ENCODE measurements at regions not wholly inside any gene's neighbourhood (a gene's known extent, or its start where the extent isn't known, plus 50 kb on each side); places are given as distances from the start of the nearest gene placed in this dataset.
"Not testable (repeated sequence)": the region's sequence is repeated elsewhere in the genome, so short reads cannot be mapped to it uniquely, and the experiment has no call there.

DNA sequence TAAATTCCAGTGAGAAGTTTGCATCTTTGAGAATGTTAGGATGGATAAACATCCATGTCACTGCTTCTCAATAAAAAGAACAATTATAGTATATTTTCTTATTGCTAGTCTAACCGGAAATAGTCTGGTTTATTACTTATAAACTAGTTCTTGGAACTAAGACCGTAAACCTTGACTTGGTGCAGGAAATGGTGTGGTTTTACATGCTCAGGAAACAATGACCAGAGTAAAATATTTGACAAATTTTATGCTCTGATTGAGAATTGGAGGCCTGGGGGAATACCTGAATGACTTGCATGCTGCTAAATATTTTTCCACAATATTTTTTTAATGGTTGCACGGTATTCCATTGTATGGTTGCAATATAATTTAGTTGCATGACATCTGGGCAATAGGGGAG is 76.3 kb downstream of the XCL2 start:
- Histone ChIP-seq H3K36me3 (ENCODE audit: control insufficient read depth in 2 of 2, extremely low read depth in 1 of 2, insufficient read depth in 1 of 2, low read length in 1 of 2) (no peaks in the 10 kb centered on the region), H3K27ac (ENCODE audit: low read length) (peak overlapping the region; percentile 55), H3K9me3 (no peaks in the 10 kb centered on the region), H3K27me3 (replicated peaks in 1 of 2; ENCODE audit: control insufficient read depth in 2 of 2, extremely low read depth in 1 of 2, insufficient read depth in 2 of 2, low read length in 1 of 2) (no peaks in the 10 kb centered on the region), H3K4me3 (ENCODE audit: control insufficient read depth in 1 of 2, extremely low read depth in 1 of 2, low read length in 1 of 2) (no peak overlapping the region), H3K4me1 (ENCODE audit: control insufficient read depth in 1 of 2, extremely low read depth in 1 of 2, insufficient read depth in 2 of 2, low read length in 2 of 2) (peaks cover 29 to 34% of the 10 kb centered on the region in 2 experiments)
- WGBS (ENCODE audit: insufficient coverage) = 0% methylated on average over 1 of the region's 3 CpGs
- H3K4me3 Mint-ChIP-seq = peak overlapping the region; percentile 34 to 55 (median 50)
- no peaks in the 10 kb centered on the region for H3K27me3 Mint-ChIP-seq
- peaks cover 0 to 6% (median 4%) of the 10 kb centered on the region in 3 donors for H3K9me3 Mint-ChIP-seq
- CTCF ChIA-PET = interaction anchor here (1.2 to 2.4 kb wide), 4 partner anchors 11 to 136 kb away, joined by 3 to 10 read pairs (median 4); no protein-coding TSS in a partner anchor
- DNase-seq (no peak), ATAC-seq (replicated peaks in 1 of 4) (peak in 2 of 4 experiments; percentile 23 to 24)
- peaks cover 61 to 66% (median 62%) of the 10 kb centered on the region in 3 donors for H3K4me1 Mint-ChIP-seq
- peak overlapping the region; percentile 90 to 95 for H3K27ac Mint-ChIP-seq
- H3K36me3 Mint-ChIP-seq = no peaks in the 10 kb centered on the region
- POLR2A ChIA-PET = no interaction called here

DNA sequence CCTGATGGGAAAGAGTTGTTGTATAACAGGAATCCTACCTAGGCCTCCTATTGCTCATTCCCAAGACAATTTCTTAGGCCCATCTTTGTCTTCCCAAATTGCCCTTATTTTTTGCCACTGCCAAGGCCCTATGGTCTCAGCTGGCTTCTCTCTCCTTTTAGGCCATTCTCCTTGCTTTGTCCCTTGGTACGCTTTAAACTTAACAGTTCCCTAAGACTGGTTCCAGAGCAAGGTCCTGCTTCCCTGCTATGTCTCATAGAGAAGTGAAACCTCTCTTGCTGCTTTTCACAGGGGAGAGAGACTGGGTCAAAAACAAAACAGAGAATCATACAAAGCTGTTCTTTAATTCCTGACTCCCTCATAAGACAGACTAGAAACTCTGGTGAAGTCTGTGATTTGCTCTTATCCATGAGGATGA is 77.1 kb downstream of the XCL2 start:
- POLR2A ChIA-PET = interaction anchor here in 1 of 2 donors (0.6 kb wide), 1 partner anchor 125 kb away, joined by 3 read pairs; no protein-coding TSS in a partner anchor
- Histone ChIP-seq H3K36me3 (ENCODE audit: control insufficient read depth in 2 of 2, extremely low read depth in 1 of 2, insufficient read depth in 1 of 2, low read length in 1 of 2) (no peaks in the 10 kb centered on the region), H3K27ac (ENCODE audit: low read length) (peak overlapping the region; percentile 45), H3K27me3 (replicated peaks in 1 of 2; ENCODE audit: control insufficient read depth in 2 of 2, extremely low read depth in 1 of 2, insufficient read depth in 2 of 2, low read length in 1 of 2) (no peaks in the 10 kb centered on the region), H3K4me3 (ENCODE audit: control insufficient read depth in 1 of 2, extremely low read depth in 1 of 2, low read length in 1 of 2) (no peak overlapping the region), H3K4me1 (ENCODE audit: control insufficient read depth in 1 of 2, extremely low read depth in 1 of 2, insufficient read depth in 2 of 2, low read length in 2 of 2) (peaks cover 29 to 34% of the 10 kb centered on the region in 2 experiments), H3K9me3 (peaks cover 2% of the 10 kb centered on the region)
- Mint-ChIP-seq H3K27ac (peak overlapping the region; percentile 90 to 95), H3K36me3 (peaks cover under 1% of the 10 kb centered on the region), H3K4me1 (peaks cover 61 to 63% (median 62%) of the 10 kb centered on the region in 3 donors), H3K4me3 (peak overlapping the region in 2 of 3 donors; percentile 25 to 50), H3K9me3 (peaks cover 5 to 11% (median 9%) of the 10 kb centered on the region in 3 donors), H3K27me3 (no peaks in the 10 kb centered on the region)
- ATAC-seq (replicated peaks in 1 of 4) (peak in 1 of 4 experiments; percentile 25), DNase-seq (no peak)
- CTCF ChIA-PET = no interaction called here
- 71% methylated on average over 1 of the region's 1 CpG for WGBS (ENCODE audit: insufficient coverage)

DNA sequence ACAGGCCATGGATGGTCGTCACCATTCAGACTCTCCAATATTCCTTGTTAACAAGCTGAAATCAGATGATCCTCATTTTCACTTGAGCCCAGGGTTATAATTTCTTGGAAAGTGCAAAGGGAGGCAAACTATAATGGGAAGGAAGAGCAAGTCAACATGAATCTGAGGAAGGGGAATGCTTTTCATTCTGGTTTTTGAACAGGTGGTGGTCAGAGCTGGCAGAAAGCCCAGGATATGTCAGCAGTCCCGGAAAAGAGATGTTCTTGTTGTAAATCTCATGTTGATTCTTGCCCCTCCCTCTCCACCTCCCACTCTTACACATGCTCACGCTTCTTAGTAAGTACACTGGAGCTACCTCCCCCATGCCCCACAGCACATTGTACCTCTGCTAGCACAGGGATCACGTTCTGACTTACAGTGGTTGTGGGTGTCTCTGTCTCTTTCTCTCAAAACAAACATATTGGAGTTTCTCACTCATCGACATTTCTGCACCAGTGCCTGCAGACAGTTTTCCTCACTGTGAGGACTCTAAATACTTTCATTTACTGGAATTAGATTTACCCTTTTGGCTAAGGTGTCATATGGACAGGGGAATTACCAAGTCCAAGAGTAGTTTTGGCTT is 77.6 kb downstream of the XCL2 start:
- peak; percentile 56 to 79 (median 64) for ATAC-seq (replicated peaks in 1 of 4)
- DNase-seq = peak in 15 of 35 experiments; percentile 3 to 64 (median 23)
- H3K9me3 Mint-ChIP-seq = peaks cover 10 to 16% (median 14%) of the 10 kb centered on the region in 3 donors
- H3K4me1 Mint-ChIP-seq = peaks cover 60 to 63% (median 61%) of the 10 kb centered on the region in 3 donors
- no CpG with 5 or more reads among the region's 5 CpGs for WGBS (ENCODE audit: insufficient coverage)
- no peak overlapping the region for H3K4me3 ChIP-seq (ENCODE audit: control insufficient read depth in 1 of 2, extremely low read depth in 1 of 2, low read length in 1 of 2)
- H3K27me3 ChIP-seq (replicated peaks in 1 of 2; ENCODE audit: control insufficient read depth in 2 of 2, extremely low read depth in 1 of 2, insufficient read depth in 2 of 2, low read length in 1 of 2) = no peaks in the 10 kb centered on the region
- peaks cover 6% of the 10 kb centered on the region for H3K36me3 Mint-ChIP-seq
- H3K36me3 ChIP-seq (ENCODE audit: control insufficient read depth in 2 of 2, extremely low read depth in 1 of 2, insufficient read depth in 1 of 2, low read length in 1 of 2) = no peaks in the 10 kb centered on the region
- peaks cover 29 to 34% of the 10 kb centered on the region in 2 experiments for H3K4me1 ChIP-seq (ENCODE audit: control insufficient read depth in 1 of 2, extremely low read depth in 1 of 2, insufficient read depth in 2 of 2, low read length in 2 of 2)
- peak overlapping the region; percentile 90 to 95 for H3K27ac Mint-ChIP-seq
- H3K27me3 Mint-ChIP-seq = no peaks in the 10 kb centered on the region
- H3K27ac ChIP-seq (ENCODE audit: low read length) = peak overlapping the region; percentile 45
- CTCF ChIA-PET = no interaction called here
- POLR2A ChIA-PET = interaction anchor here in 1 of 2 donors (0.6 kb wide), 1 partner anchor 125 kb away, joined by 3 read pairs; no protein-coding TSS in a partner anchor
- peak overlapping the region in 1 of 3 donors; percentile 50 for H3K4me3 Mint-ChIP-seq
- peaks cover 2% of the 10 kb centered on the region for H3K9me3 ChIP-seq

DNA sequence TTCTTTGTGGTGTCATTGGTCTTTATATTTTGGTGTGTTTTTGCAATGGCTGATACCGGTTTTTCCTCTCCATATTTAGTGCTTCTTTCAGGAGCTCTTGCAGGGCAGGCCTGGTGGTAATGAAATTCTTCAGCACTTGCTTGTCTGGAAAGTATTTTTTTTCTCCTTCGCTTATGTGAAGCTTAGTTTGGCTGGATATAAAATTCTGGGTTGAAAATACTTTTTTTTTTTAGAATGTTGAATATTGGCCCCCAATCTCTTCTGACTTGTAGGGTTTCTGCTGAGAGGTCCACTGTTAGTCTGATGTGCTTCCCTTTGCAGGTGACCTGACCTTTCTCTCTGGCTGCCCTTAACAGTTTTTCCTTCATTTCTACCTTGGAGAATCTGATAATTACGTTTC is 82.7 kb downstream of the XCL2 start:
- DNase-seq; CTCF ChIA-PET; H3K27me3 Mint-ChIP-seq; H3K9me3 ChIP-seq; H3K27me3 ChIP-seq (replicated peaks in 1 of 2; ENCODE audit: control insufficient read depth in 2 of 2, extremely low read depth in 1 of 2, insufficient read depth in 2 of 2, low read length in 1 of 2); POLR2A ChIA-PET; H3K27ac Mint-ChIP-seq; H3K4me3 ChIP-seq (ENCODE audit: control insufficient read depth in 1 of 2, extremely low read depth in 1 of 2, low read length in 1 of 2); H3K27ac ChIP-seq (ENCODE audit: low read length); H3K4me1 ChIP-seq (ENCODE audit: control insufficient read depth in 1 of 2, extremely low read depth in 1 of 2, insufficient read depth in 2 of 2, low read length in 2 of 2); H3K4me3 Mint-ChIP-seq; H3K36me3 Mint-ChIP-seq; ATAC-seq (replicated peaks in 1 of 4); H3K36me3 ChIP-seq (ENCODE audit: control insufficient read depth in 2 of 2, extremely low read depth in 1 of 2, insufficient read depth in 1 of 2, low read length in 1 of 2): not testable (repeated sequence)
- 80% methylated on average over 1 of the region's 3 CpGs for WGBS (ENCODE audit: insufficient coverage)
- peaks cover 17 to 28% (median 21%) of the 10 kb centered on the region in 3 donors for H3K9me3 Mint-ChIP-seq
- peaks cover 25 to 33% (median 29%) of the 10 kb centered on the region in 3 donors for H3K4me1 Mint-ChIP-seq

DNA sequence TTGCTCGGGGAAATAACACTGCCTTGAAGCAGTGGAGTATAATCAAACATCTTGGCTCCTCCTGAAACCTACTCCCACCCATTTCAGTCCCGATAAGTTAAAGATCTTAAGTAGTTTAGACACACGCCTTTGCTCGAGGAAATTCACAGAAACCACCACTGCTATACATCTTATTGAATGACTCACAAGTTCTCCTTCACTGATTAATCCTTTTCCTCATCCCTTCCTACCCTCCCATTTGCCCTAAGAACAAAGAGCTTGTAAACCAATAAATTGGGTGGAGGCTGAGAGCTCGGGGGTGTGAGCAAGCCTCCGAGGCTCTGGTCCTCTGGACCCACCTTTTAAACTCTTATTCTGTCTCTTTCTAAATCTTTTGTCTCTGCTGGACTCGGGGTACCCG is 86.5 kb downstream of the XCL2 start:
- H3K27me3 Mint-ChIP-seq; ATAC-seq (replicated peaks in 1 of 4); H3K36me3 ChIP-seq (ENCODE audit: control insufficient read depth in 2 of 2, extremely low read depth in 1 of 2, insufficient read depth in 1 of 2, low read length in 1 of 2); DNase-seq; H3K9me3 ChIP-seq; H3K4me1 ChIP-seq (ENCODE audit: control insufficient read depth in 1 of 2, extremely low read depth in 1 of 2, insufficient read depth in 2 of 2, low read length in 2 of 2); POLR2A ChIA-PET; H3K27me3 ChIP-seq (replicated peaks in 1 of 2; ENCODE audit: control insufficient read depth in 2 of 2, extremely low read depth in 1 of 2, insufficient read depth in 2 of 2, low read length in 1 of 2); H3K4me3 ChIP-seq (ENCODE audit: control insufficient read depth in 1 of 2, extremely low read depth in 1 of 2, low read length in 1 of 2); H3K27ac ChIP-seq (ENCODE audit: low read length): not testable (repeated sequence)
- CTCF ChIA-PET = interaction anchor here in 1 of 2 donors (0.8 kb wide), 1 partner anchor 1960 kb away, joined by 8 read pairs; no protein-coding TSS in a partner anchor
- H3K4me3 Mint-ChIP-seq = peak overlapping the region in 1 of 3 donors; percentile 2
- H3K4me1 Mint-ChIP-seq = peaks cover 23 to 25% (median 24%) of the 10 kb centered on the region in 3 donors
- no CpG with 5 or more reads among the region's 8 CpGs for WGBS (ENCODE audit: insufficient coverage)
- peaks cover 19 to 23% (median 21%) of the 10 kb centered on the region in 3 donors for H3K9me3 Mint-ChIP-seq
- H3K36me3 Mint-ChIP-seq = peaks cover 11% of the 10 kb centered on the region
- H3K27ac Mint-ChIP-seq = peak overlapping the region in 1 of 2 donors; percentile 22

DNA sequence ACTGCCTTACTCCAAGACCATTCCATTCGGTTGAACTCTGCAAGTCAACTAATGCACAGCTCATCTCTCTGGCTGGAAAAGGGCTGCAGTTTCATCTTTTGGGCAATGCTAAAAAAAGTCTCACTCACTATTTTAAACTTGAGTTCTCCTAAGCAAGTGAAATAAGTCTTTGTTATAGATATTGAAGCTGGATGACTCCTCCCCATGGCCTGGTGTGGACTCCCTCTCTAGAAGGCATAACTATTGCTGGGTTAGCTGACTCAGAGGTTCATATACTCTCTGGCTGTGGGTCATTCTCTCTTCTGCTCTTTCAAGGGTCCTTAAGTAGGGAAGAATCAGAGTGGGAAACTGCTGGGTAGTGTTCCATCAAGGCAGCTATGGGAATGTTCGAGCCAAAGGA is 88.0 kb downstream of the XCL2 start:
- CTCF ChIA-PET = interaction anchor here in 1 of 2 donors (0.8 kb wide), 1 partner anchor 12 kb away, joined by 3 read pairs; no protein-coding TSS in a partner anchor
- Mint-ChIP-seq H3K4me3 (no peak overlapping the region), H3K9me3 (peaks cover 7 to 15% (median 13%) of the 10 kb centered on the region in 3 donors), H3K36me3 (peaks cover 8% of the 10 kb centered on the region), H3K4me1 (peaks cover 22 to 30% (median 24%) of the 10 kb centered on the region in 3 donors), H3K27me3 (no peaks in the 10 kb centered on the region), H3K27ac (no peak overlapping the region)
- Histone ChIP-seq H3K27me3 (replicated peaks in 1 of 2; ENCODE audit: control insufficient read depth in 2 of 2, extremely low read depth in 1 of 2, insufficient read depth in 2 of 2, low read length in 1 of 2) (no peaks in the 10 kb centered on the region), H3K9me3 (no peaks in the 10 kb centered on the region), H3K4me3 (ENCODE audit: control insufficient read depth in 1 of 2, extremely low read depth in 1 of 2, low read length in 1 of 2) (no peak overlapping the region), H3K27ac (ENCODE audit: low read length) (no peak overlapping the region), H3K4me1 (ENCODE audit: control insufficient read depth in 1 of 2, extremely low read depth in 1 of 2, insufficient read depth in 2 of 2, low read length in 2 of 2) (no peaks in the 10 kb centered on the region), H3K36me3 (ENCODE audit: control insufficient read depth in 2 of 2, extremely low read depth in 1 of 2, insufficient read depth in 1 of 2, low read length in 1 of 2) (no peaks in the 10 kb centered on the region)
- WGBS (ENCODE audit: insufficient coverage) = no CpG with 5 or more reads among the region's 2 CpGs
- POLR2A ChIA-PET = no interaction called here
- DNase-seq = no peak
- no peak for ATAC-seq (replicated peaks in 1 of 4)

Measured in T-cell (primary cell).